SK-N-MC (cell line): ENCODE measurements at regions not wholly inside any gene's neighbourhood (a gene's known extent, or its start where the extent isn't known, plus 50 kb on each side); places are given as distances from the start of the nearest gene placed in this dataset.

Experiments
- EZH2 ChIP-seq: fragments of 200-600 bp; sonication (generic); IDR thresholded peaks from one replicate; pipeline ENCODE4 v1.6.1; 2017; ENCODE audit warnings: antibody characterized with exemption
- POLR2AphosphoS5 ChIP-seq: IDR thresholded peaks from 2 replicates; pipeline ENCODE4 v1.6.1; 2012; ENCODE audit warnings: mild to moderate bottlenecking, low read depth, low read length, borderline replicate concordance

GRCh38 chr5:34584165-34584564, 72.0 kb upstream of the RAI14 start:
- TF ChIP-seq EZH2 (no peak), POLR2AphosphoS5 (no peak)
